NCI-H446 treated with DMSO at 0.1 percent for 48 hours (cell line): ENCODE measurements at regions not wholly inside any gene's neighbourhood (a gene's known extent, or its start where the extent isn't known, plus 50 kb on each side); places are given as distances from the start of the nearest gene placed in this dataset.
"Not testable (repeated sequence)": the region's sequence is repeated elsewhere in the genome, so short reads cannot be mapped to it uniquely, and the experiment has no call there.

Experiments used
- DNase-seq: peaks from one replicate; lab custom pipeline; 2025; lab: John Stamatoyannopoulos, UW

DNA sequence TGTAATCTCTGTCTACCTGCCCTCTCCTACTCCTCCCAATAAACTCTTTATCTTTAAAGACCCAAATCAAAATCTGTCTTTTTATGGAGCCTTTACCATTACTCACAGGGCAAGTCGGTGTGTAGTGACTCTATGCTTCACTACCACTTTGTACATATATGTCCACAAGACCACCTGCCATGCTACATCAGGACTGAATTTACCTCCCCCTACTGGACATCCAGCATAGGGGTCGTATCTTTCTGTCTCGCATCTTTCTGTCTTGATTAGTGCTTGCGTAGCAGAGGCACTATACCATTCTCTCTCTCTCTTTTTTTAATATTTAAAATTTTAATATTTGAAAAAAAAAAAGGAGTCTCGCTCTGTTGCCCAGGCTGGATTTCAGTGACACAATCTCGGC is 587.5 kb downstream of the SOX5 start:
- no peak for DNase-seq

DNA sequence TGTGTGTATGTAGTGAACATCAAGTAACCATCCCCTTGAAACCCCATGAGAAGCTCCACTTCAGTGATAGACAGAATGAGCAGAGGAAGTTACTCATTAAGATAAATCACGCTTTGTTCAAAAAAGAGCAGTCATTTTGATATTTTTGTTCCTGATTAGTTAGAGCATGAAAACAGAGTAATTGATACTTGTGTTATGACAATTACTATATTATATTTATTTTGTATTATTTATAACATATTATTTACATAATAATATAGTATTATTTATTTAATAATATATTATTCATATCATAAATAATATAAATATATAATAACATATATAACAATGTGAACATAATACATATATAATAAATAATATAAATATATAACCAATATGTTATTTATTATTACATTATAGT is 580.9 kb downstream of the SOX5 start:
- no peak for DNase-seq

DNA sequence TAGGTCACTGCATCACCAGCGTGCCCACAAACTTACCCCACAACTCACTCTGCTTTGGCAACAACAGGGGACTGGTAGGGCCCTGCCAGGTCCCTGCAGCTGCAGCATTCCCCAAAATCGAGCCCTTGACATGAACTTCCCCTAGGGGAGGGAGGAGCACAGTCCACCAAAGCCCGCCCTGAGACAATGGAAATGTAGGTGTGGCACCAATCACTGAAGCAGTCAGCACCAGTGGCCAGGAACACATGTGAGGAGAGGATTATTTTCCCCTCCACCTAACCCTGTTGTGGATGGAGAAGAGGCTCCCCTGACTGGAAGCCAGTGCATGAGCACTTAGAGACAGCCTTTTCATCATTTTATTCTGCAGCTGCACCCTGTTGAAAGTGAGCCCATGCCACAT is 573.8 kb downstream of the SOX5 start:
- no peak for DNase-seq

DNA sequence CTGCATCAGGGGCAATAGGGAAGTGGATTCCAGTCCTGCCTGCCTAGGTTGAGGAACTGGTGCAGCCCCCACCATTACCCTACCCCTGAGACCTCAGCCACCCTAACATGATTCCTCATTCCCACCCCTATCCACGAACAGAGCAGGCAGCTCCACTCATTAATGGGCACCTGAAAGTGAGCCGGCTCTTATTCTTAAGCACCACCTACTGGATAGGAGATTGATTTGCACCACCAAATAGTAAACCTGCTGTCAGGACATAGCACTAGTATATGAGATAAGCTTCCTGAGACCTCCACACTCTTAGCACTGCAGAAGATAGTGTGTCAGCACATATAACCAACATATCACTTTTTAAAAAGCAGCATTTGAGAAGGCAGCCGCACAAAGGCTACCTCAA is 573.2 kb downstream of the SOX5 start:
- DNase-seq, result no peak

DNA sequence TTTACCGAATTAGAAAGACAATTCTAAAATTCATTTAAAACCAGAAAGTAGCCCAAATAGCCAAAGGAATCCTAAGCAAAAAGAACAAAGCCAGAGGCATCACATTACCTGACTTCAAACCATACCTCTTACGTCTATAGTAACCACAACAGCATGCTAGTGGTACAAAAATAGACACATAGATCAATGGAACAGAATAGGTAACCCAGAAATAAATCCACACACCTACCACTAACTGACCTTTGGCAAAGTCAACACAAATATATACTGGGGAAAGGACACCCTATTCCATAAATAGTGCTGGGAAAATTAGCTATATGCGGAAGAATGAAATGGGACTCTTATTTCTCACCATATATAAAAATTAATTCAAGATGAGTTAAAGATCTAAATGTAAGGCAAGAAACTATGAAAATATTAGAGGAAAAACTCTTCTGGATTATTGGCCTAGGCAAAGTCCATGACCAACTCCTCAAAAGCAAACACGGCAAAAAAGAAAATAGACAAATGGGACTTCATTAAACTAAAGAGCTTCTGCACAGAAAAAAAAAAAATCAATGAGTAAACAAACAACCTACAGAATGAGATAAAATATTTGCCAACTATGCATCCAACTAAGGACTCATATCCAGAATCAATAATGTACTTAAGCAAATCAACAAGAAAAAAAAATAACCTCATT is 568.9 kb downstream of the SOX5 start:
- no peak for DNase-seq

DNA sequence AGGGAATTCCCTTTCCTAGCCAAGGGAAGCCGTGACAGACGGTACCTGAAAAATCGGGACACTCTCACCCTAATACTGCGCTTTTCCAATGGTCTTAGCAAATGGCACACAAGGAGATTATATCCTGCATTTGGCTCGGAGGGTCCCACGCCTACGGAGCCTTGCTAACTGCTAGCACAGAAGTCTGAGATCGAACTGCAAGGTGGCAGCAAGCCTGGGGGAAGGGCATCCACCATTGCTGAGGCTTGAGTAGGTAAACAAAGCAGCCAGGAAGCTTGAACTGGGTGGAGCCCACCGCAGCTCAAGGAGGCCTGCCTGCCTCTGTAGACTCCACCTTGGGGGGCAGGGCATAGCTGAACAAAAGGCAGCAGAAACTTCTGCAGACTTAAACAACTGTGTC is 560.6 kb downstream of the SOX5 start:
- not testable (repeated sequence) for DNase-seq

DNA sequence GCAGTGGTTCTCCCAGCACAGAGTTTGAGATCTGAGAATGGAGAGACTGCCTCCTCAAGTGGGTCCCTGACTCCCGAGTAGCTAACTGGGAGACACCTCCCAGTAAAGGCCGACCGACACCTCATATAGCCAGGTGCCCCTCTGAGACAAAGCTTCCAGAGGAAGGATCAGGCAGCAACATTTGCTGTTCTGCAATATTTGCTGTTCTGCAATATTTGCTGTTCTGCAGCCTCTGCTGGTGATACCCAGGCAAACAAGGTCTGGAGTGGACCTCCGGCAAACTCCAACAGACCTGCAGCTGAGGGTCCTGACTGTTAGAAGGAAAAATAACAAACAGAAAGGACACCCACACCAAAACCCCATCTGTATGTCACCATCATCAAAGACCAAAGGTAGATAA is 560.2 kb downstream of the SOX5 start:
- not testable (repeated sequence) for DNase-seq

DNA sequence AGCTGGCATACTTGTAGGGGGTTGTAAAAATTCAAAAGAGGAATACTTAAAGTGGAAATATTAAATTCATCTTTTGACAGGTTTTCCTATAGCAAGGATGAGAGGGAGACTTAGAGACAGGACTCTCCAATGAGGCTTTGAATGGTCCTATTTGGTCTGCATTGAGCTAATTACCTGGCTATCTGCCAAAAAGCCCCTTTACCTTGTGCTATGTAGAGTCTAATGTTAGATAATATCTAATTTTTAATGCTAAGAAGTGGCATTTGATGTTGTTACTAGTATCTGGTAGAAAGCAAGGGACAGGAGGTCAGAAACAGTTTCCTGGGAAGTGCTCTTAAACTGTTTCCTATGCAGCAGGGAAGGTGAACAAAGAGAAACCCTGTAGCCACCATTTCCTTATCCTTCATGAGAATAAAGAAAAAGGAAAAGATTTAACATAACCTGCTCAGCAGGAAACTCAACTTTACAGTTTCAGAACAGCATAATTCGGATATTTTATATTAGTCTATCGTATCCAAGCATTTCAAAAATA is 550.0 kb downstream of the SOX5 start:
- DNase-seq, result no peak

DNA sequence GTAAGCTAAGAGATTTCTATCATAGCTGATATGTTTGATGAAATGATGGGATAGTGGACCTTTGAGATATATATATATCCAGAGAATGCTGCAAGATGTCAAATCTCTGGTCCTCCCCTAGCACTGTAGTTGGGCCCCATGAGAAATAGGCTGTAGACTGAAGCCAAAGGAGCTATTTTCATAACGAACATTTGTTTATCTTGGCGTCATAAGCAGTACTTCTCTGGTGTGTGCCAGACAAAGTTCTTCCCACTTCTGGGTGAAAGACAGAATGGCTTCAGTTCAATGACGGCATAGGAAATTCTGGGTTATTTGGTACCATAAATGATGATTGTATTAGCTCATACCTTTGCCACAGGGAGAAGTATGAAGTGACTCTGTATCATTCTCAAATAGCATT is 534.3 kb downstream of the SOX5 start:
- peak; percentile 56 for DNase-seq

DNA sequence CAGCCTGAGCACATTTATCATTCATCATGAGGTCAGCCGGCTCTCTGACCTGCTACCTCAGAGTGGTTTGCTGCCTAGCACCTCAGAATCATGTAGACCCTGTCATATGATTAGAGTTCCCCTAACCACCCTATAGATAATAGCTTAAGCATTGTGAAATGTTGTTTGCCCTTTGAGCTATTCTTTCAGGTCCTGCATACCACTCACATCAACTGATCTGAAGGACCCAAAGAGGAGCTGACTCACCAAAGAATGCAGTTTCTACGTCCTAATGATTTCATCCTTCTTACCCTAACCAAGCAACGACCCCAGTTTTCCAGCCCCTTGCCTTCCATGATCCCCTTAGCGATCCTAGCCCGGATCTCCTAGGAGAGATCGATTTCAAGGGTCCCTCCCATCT is 527.9 kb downstream of the SOX5 start:
- no peak for DNase-seq

DNA sequence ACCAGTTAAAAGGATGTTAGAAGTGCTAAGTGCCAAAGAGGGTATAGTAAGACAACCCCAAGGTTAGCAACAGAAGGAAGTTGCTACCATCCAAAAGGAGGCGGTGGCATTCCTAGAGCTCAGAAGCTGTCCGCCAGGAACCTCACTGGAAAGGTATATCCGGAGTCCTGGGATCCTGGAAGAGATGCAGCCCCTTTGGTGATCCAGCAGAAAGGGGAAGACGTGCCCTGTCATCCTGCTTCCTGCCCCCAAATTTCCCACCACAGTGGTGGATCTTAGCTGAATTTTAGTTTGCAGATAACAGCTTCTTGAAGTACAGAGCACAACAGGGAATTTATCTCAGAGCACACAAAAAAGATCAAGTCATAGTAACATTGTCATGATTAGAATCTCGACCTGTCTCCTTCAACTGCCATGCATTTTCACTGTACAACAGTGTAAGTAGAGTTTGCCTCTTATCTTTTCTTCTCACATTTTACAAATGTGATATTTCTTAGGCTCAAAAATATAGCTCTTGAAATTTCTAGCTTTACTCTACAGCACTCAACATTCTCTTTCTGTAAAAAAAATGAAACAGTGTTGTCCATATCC is 526.3 kb downstream of the SOX5 start:
- no peak for DNase-seq

DNA sequence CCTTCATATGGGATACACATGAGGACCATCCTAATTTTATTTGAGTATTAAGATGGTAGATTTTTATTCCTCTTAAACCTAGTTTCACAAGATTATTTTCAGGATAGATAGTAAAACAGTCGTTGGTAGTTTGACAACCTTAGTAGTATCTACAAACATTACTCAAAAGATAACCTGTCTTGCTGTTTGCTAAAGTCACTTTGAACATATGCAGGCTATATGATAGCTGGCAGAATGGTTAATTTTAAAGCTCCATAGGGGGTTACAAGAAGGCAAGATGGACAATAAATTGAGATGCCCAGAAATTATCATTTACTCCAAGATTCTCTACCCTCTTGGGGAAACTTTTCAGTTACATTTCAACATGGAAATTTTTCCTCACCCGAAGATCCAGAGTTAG is 525.7 kb downstream of the SOX5 start:
- DNase-seq, result no peak

DNA sequence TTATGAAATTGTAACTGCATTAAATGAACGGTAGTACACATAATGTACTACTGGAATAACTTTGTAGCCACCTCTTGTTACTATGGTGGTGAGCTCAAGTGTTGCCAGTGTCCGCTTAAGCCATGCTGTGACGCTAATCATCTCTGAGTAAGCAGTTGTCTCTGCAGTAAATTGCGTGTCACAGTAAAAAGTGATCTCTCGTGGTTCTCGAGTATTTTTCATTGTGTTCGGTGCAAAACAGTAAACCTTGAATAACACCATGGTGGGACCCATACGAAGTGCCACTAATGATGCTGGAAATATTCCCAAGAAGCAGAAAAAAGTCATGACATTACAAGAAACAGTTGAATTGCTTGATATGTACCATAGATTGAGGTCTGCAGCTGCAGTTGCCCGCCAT is 524.8 kb downstream of the SOX5 start:
- DNase-seq, result no peak

DNA sequence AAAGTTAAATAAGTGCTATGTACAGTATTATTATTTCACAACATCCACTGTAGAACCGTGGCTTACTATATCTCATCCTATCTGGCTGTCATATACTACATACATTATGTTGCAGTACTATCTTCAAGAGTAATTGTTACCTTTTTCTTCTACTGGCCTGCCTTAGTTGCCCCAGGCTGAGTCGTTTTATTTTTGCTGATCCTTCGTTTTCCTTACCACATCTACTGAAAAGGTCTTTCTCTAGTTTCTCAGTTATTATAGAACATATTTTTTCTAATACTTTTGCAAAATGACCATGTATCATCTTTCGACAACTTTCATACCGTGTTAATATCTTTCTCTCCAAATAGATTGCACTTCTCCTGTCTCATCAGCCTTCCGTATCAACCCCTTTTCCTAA is 523.1 kb downstream of the SOX5 start:
- no peak for DNase-seq

DNA sequence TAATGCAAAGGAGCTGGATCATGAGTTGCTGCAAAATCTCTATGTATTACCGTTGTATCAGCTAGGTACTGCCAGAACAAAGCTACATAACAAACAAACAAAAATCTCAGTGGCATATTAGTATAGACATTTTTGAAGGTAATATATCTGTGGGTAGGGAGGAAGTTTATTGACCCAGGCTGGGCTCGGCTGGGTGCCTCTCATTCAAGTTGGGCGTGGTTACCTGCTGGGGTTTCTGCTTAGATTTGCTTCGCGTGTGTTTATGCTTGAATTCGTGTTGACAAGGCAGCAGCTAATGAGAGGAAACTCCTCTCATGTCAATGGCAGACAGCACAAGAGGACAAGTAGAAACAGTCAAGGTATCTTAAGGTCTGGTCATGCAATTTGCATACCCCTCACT is 520.7 kb downstream of the SOX5 start:
- DNase-seq, result no peak

DNA sequence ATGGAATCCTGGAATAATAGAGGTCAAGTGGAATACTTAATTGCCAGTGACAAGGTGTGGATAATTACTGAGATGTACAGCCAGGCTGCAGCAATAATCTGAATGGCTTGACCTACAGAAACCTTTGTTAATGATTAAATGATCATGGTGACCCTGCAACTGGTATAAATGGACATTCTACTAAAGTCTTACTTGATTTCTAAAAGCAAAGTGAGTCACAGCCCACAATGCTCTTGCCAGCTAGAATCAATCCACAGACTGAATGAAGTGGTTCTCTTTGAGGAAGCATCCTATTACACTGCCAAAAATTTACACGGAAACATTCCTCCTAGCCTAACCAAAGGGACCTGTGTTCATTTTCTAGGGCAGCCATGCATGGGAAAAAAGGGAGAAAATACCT is 518.5 kb downstream of the SOX5 start:
- no peak for DNase-seq

DNA sequence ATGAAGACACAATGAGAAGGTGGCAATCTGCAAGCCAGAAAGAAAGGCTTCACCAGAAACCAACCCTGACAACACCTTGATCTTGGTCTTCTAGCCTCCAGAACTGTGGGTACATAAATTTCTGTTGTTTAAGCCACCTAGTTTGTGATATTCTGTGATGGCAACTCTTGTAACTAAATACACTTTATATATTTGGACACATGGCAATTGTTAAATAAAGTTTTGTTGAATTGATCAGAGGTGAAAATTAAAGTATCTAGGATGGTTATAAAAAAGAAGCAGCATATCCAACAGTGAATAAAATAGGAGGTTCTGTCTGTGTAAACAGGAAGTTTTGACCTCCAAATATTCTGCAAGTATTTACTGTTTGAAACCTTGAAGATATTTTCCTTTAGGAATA is 516.3 kb downstream of the SOX5 start:
- no peak for DNase-seq

DNA sequence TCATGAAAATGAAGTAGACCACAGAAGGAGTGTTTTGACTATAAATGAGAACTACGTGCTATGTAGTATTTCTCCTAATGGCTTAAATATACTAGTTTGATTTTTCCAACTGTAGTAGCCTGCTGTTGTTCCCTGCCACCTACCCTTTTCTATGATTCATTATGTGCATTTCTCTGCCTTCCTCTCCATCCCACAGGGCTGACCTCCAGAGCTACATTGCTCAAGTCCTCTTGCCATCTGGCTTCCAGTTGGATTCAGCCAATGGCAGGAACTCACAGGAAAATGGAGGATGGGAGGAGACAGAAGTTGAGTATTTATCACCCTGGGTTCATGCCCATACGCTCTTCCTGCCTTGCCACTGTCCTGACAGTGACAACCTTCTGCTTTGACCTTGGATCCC is 515.3 kb downstream of the SOX5 start:
- no peak for DNase-seq

DNA sequence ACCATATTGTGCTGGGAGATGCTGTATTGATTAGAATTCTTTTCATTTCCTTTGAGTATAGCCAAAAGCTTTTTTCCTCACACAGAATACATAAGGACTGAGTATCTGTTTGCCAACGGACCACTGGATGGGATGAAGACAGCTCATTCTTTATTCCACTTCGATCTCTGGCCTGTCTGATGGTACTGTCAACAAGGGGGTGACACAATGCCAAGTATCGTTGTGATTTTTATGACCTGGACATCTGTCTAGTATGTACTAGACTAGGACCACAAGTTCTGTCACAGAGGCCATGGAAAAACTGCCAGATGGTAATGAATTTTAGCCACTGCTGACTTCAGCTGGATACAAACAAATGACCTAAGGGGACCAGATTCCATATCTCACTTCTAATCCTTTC is 502.7 kb downstream of the SOX5 start:
- DNase-seq, result peak; percentile 70

DNA sequence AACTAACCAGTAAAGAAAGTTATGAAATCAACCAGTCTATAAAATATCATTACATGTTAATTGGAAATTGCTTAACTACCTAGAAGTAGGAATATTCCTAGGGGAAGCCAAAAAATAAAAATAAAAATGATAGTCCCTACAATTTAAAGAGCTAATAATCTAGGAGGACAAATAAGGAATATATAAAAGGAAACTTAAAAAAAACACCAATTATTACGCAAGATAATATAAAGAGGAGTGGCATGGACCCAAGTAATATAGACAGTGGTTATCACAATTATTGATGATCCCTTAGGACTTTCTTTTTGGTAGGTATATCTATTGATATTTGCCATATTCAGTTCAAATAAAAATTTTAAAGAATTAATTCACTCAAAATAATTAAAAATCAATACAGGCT is 498.7 kb downstream of the SOX5 start:
- DNase-seq, result no peak

DNA sequence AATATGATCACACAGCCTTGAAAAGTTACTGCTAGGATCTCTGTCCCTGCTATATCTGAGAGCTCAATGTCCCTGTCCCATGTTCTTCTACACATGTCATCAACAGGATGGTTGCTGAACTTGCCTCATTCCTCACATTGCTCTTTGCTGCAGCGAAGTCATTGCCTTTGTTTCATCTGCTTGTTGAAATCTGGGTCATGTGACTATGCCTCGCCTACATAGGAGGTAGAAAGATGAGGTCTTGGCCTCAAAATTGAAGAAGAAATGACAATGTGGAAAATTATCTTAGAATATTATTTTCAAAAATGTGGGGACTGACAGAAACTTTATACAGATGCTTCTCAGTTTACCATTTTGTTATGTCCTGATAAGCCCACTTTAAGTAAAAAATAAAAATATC is 494.2 kb downstream of the SOX5 start:
- no peak for DNase-seq

DNA sequence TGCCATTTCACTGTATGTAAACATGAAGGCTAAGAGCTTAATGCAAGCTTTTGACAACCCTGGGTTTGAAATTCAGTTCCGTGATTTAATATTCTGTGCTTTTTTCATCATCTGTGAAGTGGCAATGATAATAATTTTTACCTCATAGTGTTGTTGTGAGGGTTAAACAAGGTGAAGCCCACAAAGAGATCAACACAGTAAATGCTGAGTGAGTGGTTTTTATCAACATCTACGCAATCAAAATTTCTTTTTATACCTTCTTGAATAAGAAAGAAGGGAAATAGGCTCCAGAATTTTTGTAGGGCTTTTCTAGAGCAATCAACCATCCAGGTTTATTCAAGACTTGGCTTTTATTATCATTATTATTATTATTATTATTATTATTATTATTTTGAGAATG is 490.8 kb downstream of the SOX5 start:
- no peak for DNase-seq

DNA sequence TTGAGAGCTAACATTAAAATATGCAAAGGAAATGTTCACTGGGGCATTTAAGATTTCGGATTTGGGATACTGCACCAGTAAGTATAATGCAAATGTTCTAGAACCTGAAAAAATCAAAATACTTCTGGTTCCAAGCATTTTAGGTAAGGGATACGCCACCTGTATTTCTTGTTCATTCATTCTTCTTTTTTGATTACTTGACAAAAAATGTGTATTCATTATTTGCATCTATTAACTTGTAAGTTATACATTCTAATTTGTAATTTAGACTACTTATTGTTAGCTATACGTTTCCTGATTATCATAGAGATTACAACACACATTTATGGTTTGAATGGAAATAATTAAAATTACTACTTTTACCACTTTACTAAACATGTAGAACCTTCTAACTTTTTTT is 486.9 kb downstream of the SOX5 start:
- no peak for DNase-seq

DNA sequence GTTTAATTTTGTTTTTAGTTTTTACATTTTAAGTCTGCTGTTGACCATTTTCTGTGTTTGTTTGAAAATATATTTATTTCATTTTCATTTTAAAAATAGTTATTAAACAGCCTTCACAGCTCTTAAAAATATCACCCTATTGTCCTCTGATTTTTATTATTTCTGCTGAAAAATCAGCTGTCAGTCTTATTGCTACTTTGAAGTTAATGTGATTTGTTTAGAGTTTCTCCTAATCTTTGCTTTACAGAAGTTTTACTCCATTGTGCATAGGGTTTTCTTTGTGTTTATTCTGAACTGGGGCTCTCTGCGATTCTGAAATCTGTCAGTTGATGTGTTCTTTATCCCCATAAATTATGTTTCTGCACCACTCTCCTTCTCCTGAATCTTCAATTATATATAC is 486.3 kb downstream of the SOX5 start:
- no peak for DNase-seq
